HEK293 (cell line): ENCODE measurements at regions not wholly inside any gene's neighbourhood (a gene's known extent, or its start where the extent isn't known, plus 50 kb on each side); places are given as distances from the start of the nearest gene placed in this dataset.

Source experiments
- ATF2 ChIP-seq: fragments of 450-650 bp; formaldehyde crosslinking; IDR thresholded peaks from 2 replicates; pipeline ENCODE4 v1.5.1; 2016; ENCODE audit warnings: missing biosample characterization, missing genetic modification characterization, low read depth
- BCL11A ChIP-seq: fragments of 450-650 bp; formaldehyde crosslinking; IDR thresholded peaks from 2 replicates; pipeline ENCODE4 v1.5.1; 2016; ENCODE audit warnings: low read depth, missing biosample characterization, missing genetic modification characterization
- CTCF ChIP-seq: fragments of 450-650 bp; formaldehyde crosslinking; IDR thresholded peaks from 2 replicates; pipeline ENCODE4 v1.5.1; 2016; ENCODE audit warnings: missing biosample characterization, missing genetic modification characterization
- HOXD13 ChIP-seq: sonication (generic); formaldehyde crosslinking; IDR thresholded peaks from 2 replicates; pipeline ENCODE4 v1.8.0; 2022; ENCODE audit warnings: missing genetic modification reagents, borderline replicate concordance
- PRDM1 ChIP-seq: fragments of 450-650 bp; formaldehyde crosslinking; IDR thresholded peaks from 2 replicates; pipeline ENCODE4; 2016; ENCODE audit warnings: missing biosample characterization, missing genetic modification characterization
- SP2 ChIP-seq: fragments of 450-650 bp; formaldehyde crosslinking; IDR thresholded peaks from 2 replicates; pipeline ENCODE4 v1.5.1; 2016; ENCODE audit warnings: missing biosample characterization, missing genetic modification characterization
- ZFP69B ChIP-seq: fragments of 450-650 bp; formaldehyde crosslinking; IDR thresholded peaks from 2 replicates; pipeline ENCODE4 v1.5.1; 2016; ENCODE audit warnings: missing biosample characterization, missing genetic modification characterization
- ZNF624 ChIP-seq: fragments of 450-650 bp; formaldehyde crosslinking; IDR thresholded peaks from 2 replicates; pipeline ENCODE4 v1.5.1; 2017; ENCODE audit warnings: missing biosample characterization, missing genetic modification characterization
- TF ChIP-seq, protein P1 (sequence below): fragments of 450-650 bp; formaldehyde crosslinking; IDR thresholded peaks from 2 replicates; pipeline ENCODE4 v1.5.1; 2016; ENCODE audit warnings: missing biosample characterization, missing genetic modification characterization

DNA sequence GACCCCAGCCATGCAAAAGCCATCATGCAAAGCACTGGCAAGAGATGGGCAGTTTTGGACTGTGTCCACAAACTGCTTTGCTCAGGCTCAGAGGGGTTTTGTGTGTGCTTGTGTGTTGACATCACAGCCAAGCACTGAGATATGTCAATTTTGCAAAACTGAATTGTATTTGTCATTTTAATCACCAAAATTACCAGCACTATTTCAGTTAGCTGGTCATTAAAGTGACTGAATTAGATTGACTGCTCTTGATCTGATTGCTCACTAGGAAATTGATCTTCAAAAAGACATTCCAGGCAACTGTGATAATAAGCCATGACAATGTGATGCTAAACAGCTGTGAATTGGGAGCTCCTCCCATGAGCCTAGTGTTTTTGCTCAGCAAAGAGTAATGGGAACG, 337.3 kb upstream of the GNPDA2 start:
- TF ChIP-seq, protein P1, sequence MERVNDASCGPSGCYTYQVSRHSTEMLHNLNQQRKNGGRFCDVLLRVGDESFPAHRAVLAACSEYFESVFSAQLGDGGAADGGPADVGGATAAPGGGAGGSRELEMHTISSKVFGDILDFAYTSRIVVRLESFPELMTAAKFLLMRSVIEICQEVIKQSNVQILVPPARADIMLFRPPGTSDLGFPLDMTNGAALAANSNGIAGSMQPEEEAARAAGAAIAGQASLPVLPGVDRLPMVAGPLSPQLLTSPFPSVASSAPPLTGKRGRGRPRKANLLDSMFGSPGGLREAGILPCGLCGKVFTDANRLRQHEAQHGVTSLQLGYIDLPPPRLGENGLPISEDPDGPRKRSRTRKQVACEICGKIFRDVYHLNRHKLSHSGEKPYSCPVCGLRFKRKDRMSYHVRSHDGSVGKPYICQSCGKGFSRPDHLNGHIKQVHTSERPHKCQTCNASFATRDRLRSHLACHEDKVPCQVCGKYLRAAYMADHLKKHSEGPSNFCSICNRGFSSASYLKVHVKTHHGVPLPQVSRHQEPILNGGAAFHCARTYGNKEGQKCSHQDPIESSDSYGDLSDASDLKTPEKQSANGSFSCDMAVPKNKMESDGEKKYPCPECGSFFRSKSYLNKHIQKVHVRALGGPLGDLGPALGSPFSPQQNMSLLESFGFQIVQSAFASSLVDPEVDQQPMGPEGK (tag by site-specific recombination): no peak
- TF ChIP-seq ATF2: no peak
- TF ChIP-seq BCL11A (tag by site-specific recombination): no peak
- no peak for TF ChIP-seq HOXD13
- TF ChIP-seq SP2 (tag by site-specific recombination): no peak
- no peak for TF ChIP-seq CTCF (tag by site-specific recombination)
- no peak for TF ChIP-seq PRDM1 (tag by site-specific recombination)
- TF ChIP-seq ZFP69B (tag by site-specific recombination): no peak
- TF ChIP-seq ZNF624 (tag by site-specific recombination): no peak
